Memory B cell (primary cell): ENCODE measurements at regions not wholly inside any gene's neighbourhood (a gene's known extent, or its start where the extent isn't known, plus 50 kb on each side); places are given as distances from the start of the nearest gene placed in this dataset.
"Not testable (repeated sequence)": the region's sequence is repeated elsewhere in the genome, so short reads cannot be mapped to it uniquely, and the experiment has no call there.

Source experiments
- ATAC-seq: fragments of 150-1000 bp; cut with Tn5 transposase; 2 replicates; pipeline ENCODE4 v1.10.0; 2021; ENCODE audit warnings: low read depth, mild to moderate bottlenecking, moderate library complexity
- DNase-seq, 2 donors: peaks; one replicate each; pipeline ENCODE4 v3.0.0; 2022; ENCODE audit warnings: low spot score in 2 of 2
- H3K27ac Mint-ChIP-seq: one replicate; pipeline ENCODE4 v1.8.0; 2022; ENCODE audit warnings: mild to moderate bottlenecking, moderate library complexity, mixed read lengths
- H3K27me3 Mint-ChIP-seq: one replicate; pipeline ENCODE4 v1.8.0; 2022; ENCODE audit warnings: mixed read lengths
- H3K36me3 Mint-ChIP-seq: one replicate; pipeline ENCODE4 v1.8.0; 2022; ENCODE audit warnings: mild to moderate bottlenecking, mixed read lengths
- H3K4me1 Mint-ChIP-seq: one replicate; pipeline ENCODE4 v1.8.0; 2022; ENCODE audit warnings: mixed read lengths
- H3K4me3 Mint-ChIP-seq: one replicate; pipeline ENCODE4 v1.8.0; 2022; ENCODE audit warnings: mild to moderate bottlenecking, moderate library complexity, mixed read lengths
- H3K9me3 Mint-ChIP-seq: one replicate; pipeline ENCODE4 v1.8.0; 2022; ENCODE audit warnings: mixed read lengths

- Mint-ChIP-seq H3K36me3 (no peaks in the 10 kb centered on the region), H3K27ac (no peak overlapping the region), H3K4me3 (no peak overlapping the region), H3K9me3 (peaks cover 4% of the 10 kb centered on the region), H3K4me1 (no peaks in the 10 kb centered on the region), H3K27me3 (no peaks in the 10 kb centered on the region)
- DNase-seq = no peak
- ATAC-seq = no peak
Measured at GRCh38 chr14:86780876-86781510, 1212.0 kb downstream of the GALC start.

- H3K27ac Mint-ChIP-seq = no peak overlapping the region
- H3K27me3 Mint-ChIP-seq = no peaks in the 10 kb centered on the region
- no peaks in the 10 kb centered on the region for H3K36me3 Mint-ChIP-seq
- no peaks in the 10 kb centered on the region for H3K4me1 Mint-ChIP-seq
- H3K9me3 Mint-ChIP-seq = peaks cover 5% of the 10 kb centered on the region
- ATAC-seq (no peak), DNase-seq (no peak)
- no peak overlapping the region for H3K4me3 Mint-ChIP-seq
Measured at GRCh38 chr14:86780461-86780860, 1212.5 kb downstream of the GALC start.

- no peak for ATAC-seq
- Mint-ChIP-seq H3K9me3 (peaks cover 3% of the 10 kb centered on the region), H3K27ac (no peak overlapping the region), H3K27me3 (no peaks in the 10 kb centered on the region), H3K4me3 (no peak overlapping the region), H3K4me1 (no peaks in the 10 kb centered on the region), H3K36me3 (no peaks in the 10 kb centered on the region)
- no peak for DNase-seq
Measured at GRCh38 chr14:86779416-86779815, 1213.6 kb downstream of the GALC start.

- no peaks in the 10 kb centered on the region for H3K4me1 Mint-ChIP-seq
- no peak overlapping the region for H3K4me3 Mint-ChIP-seq
- H3K27ac Mint-ChIP-seq = no peak overlapping the region
- no peaks in the 10 kb centered on the region for H3K27me3 Mint-ChIP-seq
- DNase-seq = no peak
- H3K36me3 Mint-ChIP-seq = no peaks in the 10 kb centered on the region
- ATAC-seq = no peak
- peaks cover 6% of the 10 kb centered on the region for H3K9me3 Mint-ChIP-seq
Measured at GRCh38 chr14:86777963-86778602, 1214.9 kb downstream of the GALC start.

GRCh38 chr14:86775896-86776295, 1217.1 kb downstream of the GALC start:
- H3K27ac Mint-ChIP-seq, H3K9me3 Mint-ChIP-seq, ATAC-seq, DNase-seq, H3K27me3 Mint-ChIP-seq, H3K4me1 Mint-ChIP-seq, H3K36me3 Mint-ChIP-seq, H3K4me3 Mint-ChIP-seq: not testable (repeated sequence)

- H3K4me3 Mint-ChIP-seq = no peak overlapping the region
- H3K36me3 Mint-ChIP-seq = no peaks in the 10 kb centered on the region
- no peaks in the 10 kb centered on the region for H3K27me3 Mint-ChIP-seq
- DNase-seq (no peak), ATAC-seq (no peak)
- peaks cover 9% of the 10 kb centered on the region for H3K9me3 Mint-ChIP-seq
- H3K27ac Mint-ChIP-seq = no peak overlapping the region
- H3K4me1 Mint-ChIP-seq = no peaks in the 10 kb centered on the region
Measured at GRCh38 chr14:86774916-86775315, 1218.1 kb downstream of the GALC start.

GRCh38 chr14:86772075-86772474, 1220.9 kb downstream of the GALC start:
- H3K4me3 Mint-ChIP-seq = no peak overlapping the region
- no peaks in the 10 kb centered on the region for H3K36me3 Mint-ChIP-seq
- no peaks in the 10 kb centered on the region for H3K27me3 Mint-ChIP-seq
- H3K9me3 Mint-ChIP-seq = peaks cover 9% of the 10 kb centered on the region
- DNase-seq (no peak), ATAC-seq (no peak)
- H3K4me1 Mint-ChIP-seq = no peaks in the 10 kb centered on the region
- no peak overlapping the region for H3K27ac Mint-ChIP-seq

GRCh38 chr14:86770186-86770585, 1222.8 kb downstream of the GALC start:
- Mint-ChIP-seq H3K4me3 (no peak overlapping the region), H3K36me3 (no peaks in the 10 kb centered on the region), H3K27me3 (no peaks in the 10 kb centered on the region), H3K27ac (no peak overlapping the region), H3K9me3 (peaks cover 10% of the 10 kb centered on the region), H3K4me1 (no peaks in the 10 kb centered on the region)
- ATAC-seq = no peak
- DNase-seq = no peak

- Mint-ChIP-seq H3K36me3 (no peaks in the 10 kb centered on the region), H3K4me1 (no peaks in the 10 kb centered on the region), H3K27me3 (no peaks in the 10 kb centered on the region), H3K27ac (no peak overlapping the region), H3K4me3 (no peak overlapping the region), H3K9me3 (peaks cover 6% of the 10 kb centered on the region)
- ATAC-seq = no peak
- no peak for DNase-seq
Measured at GRCh38 chr14:86766469-86766868, 1226.5 kb downstream of the GALC start.

GRCh38 chr14:86761611-86762010, 1231.4 kb downstream of the GALC start:
- DNase-seq = no peak
- H3K9me3 Mint-ChIP-seq = peaks cover 4% of the 10 kb centered on the region
- no peak for ATAC-seq
- H3K36me3 Mint-ChIP-seq = no peaks in the 10 kb centered on the region
- H3K27me3 Mint-ChIP-seq = no peaks in the 10 kb centered on the region
- no peak overlapping the region for H3K4me3 Mint-ChIP-seq
- H3K27ac Mint-ChIP-seq = no peak overlapping the region
- H3K4me1 Mint-ChIP-seq = no peaks in the 10 kb centered on the region

- Mint-ChIP-seq H3K36me3 (no peaks in the 10 kb centered on the region), H3K9me3 (peaks cover 13% of the 10 kb centered on the region), H3K4me3 (no peak overlapping the region), H3K27ac (no peak overlapping the region), H3K4me1 (no peaks in the 10 kb centered on the region), H3K27me3 (no peaks in the 10 kb centered on the region)
- no peak for DNase-seq
- no peak for ATAC-seq
Measured at GRCh38 chr14:86756521-86757190, 1226.7 kb downstream of the FLRT2 start.

GRCh38 chr14:86750488-86750887, 1220.5 kb downstream of the FLRT2 start:
- DNase-seq, ATAC-seq, H3K4me1 Mint-ChIP-seq, H3K27ac Mint-ChIP-seq, H3K27me3 Mint-ChIP-seq, H3K4me3 Mint-ChIP-seq, H3K36me3 Mint-ChIP-seq: not testable (repeated sequence)
- peaks cover 20% of the 10 kb centered on the region for H3K9me3 Mint-ChIP-seq

GRCh38 chr14:86739761-86740160, 1209.8 kb downstream of the FLRT2 start:
- DNase-seq (no peak), ATAC-seq (no peak)
- H3K4me3 Mint-ChIP-seq = no peak overlapping the region
- H3K36me3 Mint-ChIP-seq = no peaks in the 10 kb centered on the region
- H3K4me1 Mint-ChIP-seq = no peaks in the 10 kb centered on the region
- H3K27ac Mint-ChIP-seq = no peak overlapping the region
- H3K9me3 Mint-ChIP-seq = peaks cover 6% of the 10 kb centered on the region
- H3K27me3 Mint-ChIP-seq = no peaks in the 10 kb centered on the region

GRCh38 chr14:86731427-86731826, 1201.5 kb downstream of the FLRT2 start:
- not testable (repeated sequence) for H3K4me1 Mint-ChIP-seq, H3K36me3 Mint-ChIP-seq, ATAC-seq, H3K4me3 Mint-ChIP-seq, DNase-seq, H3K27me3 Mint-ChIP-seq, H3K27ac Mint-ChIP-seq
- peaks cover 11% of the 10 kb centered on the region for H3K9me3 Mint-ChIP-seq

GRCh38 chr14:86723254-86723624, 1193.3 kb downstream of the FLRT2 start:
- ATAC-seq = no peak
- no peaks in the 10 kb centered on the region for H3K36me3 Mint-ChIP-seq
- peaks cover 13% of the 10 kb centered on the region for H3K9me3 Mint-ChIP-seq
- H3K4me1 Mint-ChIP-seq = no peaks in the 10 kb centered on the region
- H3K27ac Mint-ChIP-seq = no peak overlapping the region
- no peaks in the 10 kb centered on the region for H3K27me3 Mint-ChIP-seq
- H3K4me3 Mint-ChIP-seq = no peak overlapping the region
- DNase-seq = no peak
